ENCODE measurements at regions not wholly inside any gene's neighbourhood (a gene's known extent, or its start where the extent isn't known, plus 50 kb on each side); places are given as distances from the start of the nearest gene placed in this dataset.

DNA sequence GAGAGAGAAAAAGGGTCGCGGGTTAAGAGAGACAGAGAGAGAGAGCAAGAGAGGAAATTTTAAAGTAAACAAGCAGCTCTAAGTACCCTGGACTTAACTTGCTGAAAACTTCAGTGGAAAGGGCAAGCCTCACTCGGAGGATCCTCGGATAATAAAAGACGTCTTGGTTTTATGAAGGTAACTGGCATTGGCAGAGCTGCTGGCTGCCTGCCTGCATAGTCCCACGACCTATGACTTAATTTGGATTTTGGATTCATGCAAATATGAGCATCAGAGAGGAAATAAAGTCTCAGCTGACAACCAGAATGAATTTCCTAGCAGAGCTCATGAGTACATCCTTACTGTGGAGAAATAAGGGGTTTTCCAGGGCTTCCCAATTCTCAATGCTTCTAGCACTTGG lies 95.1 kb upstream of the PDZRN3 start (continued):
- TF ChIP-seq, protein P1, sequence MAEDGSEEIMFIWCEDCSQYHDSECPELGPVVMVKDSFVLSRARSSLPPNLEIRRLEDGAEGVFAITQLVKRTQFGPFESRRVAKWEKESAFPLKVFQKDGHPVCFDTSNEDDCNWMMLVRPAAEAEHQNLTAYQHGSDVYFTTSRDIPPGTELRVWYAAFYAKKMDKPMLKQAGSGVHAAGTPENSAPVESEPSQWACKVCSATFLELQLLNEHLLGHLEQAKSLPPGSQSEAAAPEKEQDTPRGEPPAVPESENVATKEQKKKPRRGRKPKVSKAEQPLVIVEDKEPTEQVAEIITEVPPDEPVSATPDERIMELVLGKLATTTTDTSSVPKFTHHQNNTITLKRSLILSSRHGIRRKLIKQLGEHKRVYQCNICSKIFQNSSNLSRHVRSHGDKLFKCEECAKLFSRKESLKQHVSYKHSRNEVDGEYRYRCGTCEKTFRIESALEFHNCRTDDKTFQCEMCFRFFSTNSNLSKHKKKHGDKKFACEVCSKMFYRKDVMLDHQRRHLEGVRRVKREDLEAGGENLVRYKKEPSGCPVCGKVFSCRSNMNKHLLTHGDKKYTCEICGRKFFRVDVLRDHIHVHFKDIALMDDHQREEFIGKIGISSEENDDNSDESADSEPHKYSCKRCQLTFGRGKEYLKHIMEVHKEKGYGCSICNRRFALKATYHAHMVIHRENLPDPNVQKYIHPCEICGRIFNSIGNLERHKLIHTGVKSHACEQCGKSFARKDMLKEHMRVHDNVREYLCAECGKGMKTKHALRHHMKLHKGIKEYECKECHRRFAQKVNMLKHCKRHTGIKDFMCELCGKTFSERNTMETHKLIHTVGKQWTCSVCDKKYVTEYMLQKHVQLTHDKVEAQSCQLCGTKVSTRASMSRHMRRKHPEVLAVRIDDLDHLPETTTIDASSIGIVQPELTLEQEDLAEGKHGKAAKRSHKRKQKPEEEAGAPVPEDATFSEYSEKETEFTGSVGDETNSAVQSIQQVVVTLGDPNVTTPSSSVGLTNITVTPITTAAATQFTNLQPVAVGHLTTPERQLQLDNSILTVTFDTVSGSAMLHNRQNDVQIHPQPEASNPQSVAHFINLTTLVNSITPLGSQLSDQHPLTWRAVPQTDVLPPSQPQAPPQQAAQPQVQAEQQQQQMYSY (CRISPR knock-in tag; IDR thresholded peaks at IDR 0.05) = no peak
- TF ChIP-seq MTA2 (IDR thresholded peaks at IDR 0.05; ENCODE audit: low read depth) (no peak), ZSCAN29 (IDR thresholded peaks at IDR 0.05) (no peak), PAX8 (IDR thresholded peaks at IDR 0.05) (no peak), DPF2 (IDR thresholded peaks at IDR 0.05) (no peak)
- TF ChIP-seq, protein P2, sequence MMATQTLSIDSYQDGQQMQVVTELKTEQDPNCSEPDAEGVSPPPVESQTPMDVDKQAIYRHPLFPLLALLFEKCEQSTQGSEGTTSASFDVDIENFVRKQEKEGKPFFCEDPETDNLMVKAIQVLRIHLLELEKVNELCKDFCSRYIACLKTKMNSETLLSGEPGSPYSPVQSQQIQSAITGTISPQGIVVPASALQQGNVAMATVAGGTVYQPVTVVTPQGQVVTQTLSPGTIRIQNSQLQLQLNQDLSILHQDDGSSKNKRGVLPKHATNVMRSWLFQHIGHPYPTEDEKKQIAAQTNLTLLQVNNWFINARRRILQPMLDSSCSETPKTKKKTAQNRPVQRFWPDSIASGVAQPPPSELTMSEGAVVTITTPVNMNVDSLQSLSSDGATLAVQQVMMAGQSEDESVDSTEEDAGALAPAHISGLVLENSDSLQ (IDR thresholded peaks at IDR 0.05) = no peak

DNA sequence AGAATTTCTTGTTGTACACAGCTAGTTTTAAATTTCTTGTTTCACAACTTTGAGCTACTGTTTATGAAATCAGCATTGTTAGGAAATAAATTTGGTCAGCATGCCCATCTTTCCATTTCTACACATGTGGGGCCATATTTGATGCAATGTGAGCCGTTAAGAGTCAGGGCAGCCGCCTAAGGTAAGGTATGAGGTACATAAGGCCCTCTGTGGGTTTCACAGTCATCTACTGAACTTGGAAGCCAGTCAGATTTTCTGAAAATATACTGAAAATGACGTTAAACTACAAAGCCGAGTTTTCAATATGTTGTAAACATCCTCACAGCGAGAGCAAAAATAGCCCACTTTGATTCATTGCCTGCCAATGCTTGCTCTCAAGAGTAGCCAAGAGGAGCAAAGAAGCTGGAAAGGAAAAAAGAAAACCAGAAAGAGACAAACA lies 94.7 kb upstream of the PDZRN3 start:
- no peak overlapping the region for H3K9ac ChIP-seq (ENCODE audit: control insufficient read depth, insufficient read depth, low read length)
- intact Hi-C loops (cut with micrococcal nuclease; ENCODE audit: unreplicated experiment) = no loop called here
- H3K9me3 ChIP-seq (replicated peaks; ENCODE audit: control insufficient read depth, insufficient read depth, low read length) = no peaks in the 10 kb centered on the region; the same call in 2 of the 3 replicates
- no peak overlapping the region for H3K27ac ChIP-seq (ENCODE audit: control insufficient read depth, insufficient read depth)
- no peak for DNase-seq (ENCODE audit: low read depth, low spot score)
- H3K4me3 ChIP-seq = no peak overlapping the region
- H4K20me1 ChIP-seq (ENCODE audit: control insufficient read depth, insufficient read depth) = no peaks in the 10 kb centered on the region
- RAD21 ChIA-PET (ENCODE audit: unreplicated experiment) = no interaction called here
- H3K4me1 ChIP-seq (ENCODE audit: control insufficient read depth, insufficient read depth, low read length) = no peaks in the 10 kb centered on the region
- POLR2A ChIA-PET = no interaction called here
- 26% methylated on average over 5 of the region's 5 CpGs for WGBS (ENCODE audit: insufficient coverage, insufficient replicate concordance, low lambda C conversion rate, missing lambda C conversion rate)
- in situ Hi-C loops (cut with MboI) = no loop called here
- H3K36me3 ChIP-seq (ENCODE audit: control insufficient read depth in 2 of 2, insufficient read depth in 2 of 2, low read length in 1 of 2) = no peaks in the 10 kb centered on the region
- SMC1A ChIA-PET (ENCODE audit: uncharacterized antibody, unreplicated experiment) = interaction anchor here (0.6 kb wide), 1 partner anchor 41 kb away, joined by 3 read pairs; no protein-coding TSS in a partner anchor
- FAIRE-seq = no peak
- H3K27me3 ChIP-seq (replicated peaks in 1 of 2; ENCODE audit: control insufficient read depth in 2 of 2, insufficient read depth in 2 of 2, low read length in 1 of 2) = no peaks in the 10 kb centered on the region
- CTCF ChIA-PET = no interaction called here
- ATAC-seq = no peak
- no peaks in the 10 kb centered on the region for H3K79me2 ChIP-seq (ENCODE audit: control insufficient read depth, insufficient read depth, low read length)
- H2AFZ ChIP-seq (ENCODE audit: control insufficient read depth, low read depth, low read length) = no peak overlapping the region
- no TSS peak for BruUV-seq (replicated peaks)
- H3K4me2 ChIP-seq (ENCODE audit: control insufficient read depth, insufficient read depth) = no peak overlapping the region
- TF ChIP-seq, protein P3, sequence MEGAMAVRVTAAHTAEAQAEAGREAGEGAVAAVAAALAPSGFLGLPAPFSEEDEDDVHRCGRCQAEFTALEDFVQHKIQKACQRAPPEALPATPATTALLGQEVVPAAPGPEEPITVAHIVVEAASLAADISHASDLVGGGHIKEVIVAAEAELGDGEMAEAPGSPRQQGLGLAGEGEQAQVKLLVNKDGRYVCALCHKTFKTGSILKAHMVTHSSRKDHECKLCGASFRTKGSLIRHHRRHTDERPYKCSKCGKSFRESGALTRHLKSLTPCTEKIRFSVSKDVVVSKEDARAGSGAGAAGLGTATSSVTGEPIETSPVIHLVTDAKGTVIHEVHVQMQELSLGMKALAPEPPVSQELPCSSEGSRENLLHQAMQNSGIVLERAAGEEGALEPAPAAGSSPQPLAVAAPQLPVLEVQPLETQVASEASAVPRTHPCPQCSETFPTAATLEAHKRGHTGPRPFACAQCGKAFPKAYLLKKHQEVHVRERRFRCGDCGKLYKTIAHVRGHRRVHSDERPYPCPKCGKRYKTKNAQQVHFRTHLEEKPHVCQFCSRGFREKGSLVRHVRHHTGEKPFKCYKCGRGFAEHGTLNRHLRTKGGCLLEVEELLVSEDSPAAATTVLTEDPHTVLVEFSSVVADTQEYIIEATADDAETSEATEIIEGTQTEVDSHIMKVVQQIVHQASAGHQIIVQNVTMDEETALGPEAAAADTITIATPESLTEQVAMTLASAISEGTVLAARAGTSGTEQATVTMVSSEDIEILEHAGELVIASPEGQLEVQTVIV (IDR thresholded peaks at IDR 0.05; ENCODE audit: borderline replicate concordance, partially characterized antibody) = no peak
- TF ChIP-seq IRF4 (IDR thresholded peaks at IDR 0.05; ENCODE audit: low read depth, low read length) = no peak
- no peak for TF ChIP-seq EP300 (IDR thresholded peaks at IDR 0.05; ENCODE audit: borderline replicate concordance in 1 of 2, control insufficient read depth in 1 of 2, low read depth in 2 of 2, low read length in 2 of 2)
- no peak for TF ChIP-seq MTA3 (IDR thresholded peaks at IDR 0.05; ENCODE audit: borderline replicate concordance, low read length)
- TF ChIP-seq EZH2 (IDR thresholded peaks at IDR 0.05; ENCODE audit: borderline replicate concordance, control insufficient read depth, low read depth, low read length) = no peak
- no peak for TF ChIP-seq RBBP5 (conservative IDR thresholded peaks at IDR 0.05)
- TF ChIP-seq, protein P4, sequence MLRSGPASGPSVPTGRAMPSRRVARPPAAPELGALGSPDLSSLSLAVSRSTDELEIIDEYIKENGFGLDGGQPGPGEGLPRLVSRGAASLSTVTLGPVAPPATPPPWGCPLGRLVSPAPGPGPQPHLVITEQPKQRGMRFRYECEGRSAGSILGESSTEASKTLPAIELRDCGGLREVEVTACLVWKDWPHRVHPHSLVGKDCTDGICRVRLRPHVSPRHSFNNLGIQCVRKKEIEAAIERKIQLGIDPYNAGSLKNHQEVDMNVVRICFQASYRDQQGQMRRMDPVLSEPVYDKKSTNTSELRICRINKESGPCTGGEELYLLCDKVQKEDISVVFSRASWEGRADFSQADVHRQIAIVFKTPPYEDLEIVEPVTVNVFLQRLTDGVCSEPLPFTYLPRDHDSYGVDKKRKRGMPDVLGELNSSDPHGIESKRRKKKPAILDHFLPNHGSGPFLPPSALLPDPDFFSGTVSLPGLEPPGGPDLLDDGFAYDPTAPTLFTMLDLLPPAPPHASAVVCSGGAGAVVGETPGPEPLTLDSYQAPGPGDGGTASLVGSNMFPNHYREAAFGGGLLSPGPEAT (IDR thresholded peaks at IDR 0.05; ENCODE audit: low read depth) = no peak
- no peak for TF ChIP-seq TCF7 (IDR thresholded peaks at IDR 0.05; ENCODE audit: borderline replicate concordance)
- TF ChIP-seq HCFC1 (IDR thresholded peaks at IDR 0.05; ENCODE audit: low read length) = no peak
- no peak for TF ChIP-seq KDM1A (IDR thresholded peaks at IDR 0.05; ENCODE audit: borderline replicate concordance)

All from GM12878 (cell line).